ENCODE measurements at regions not wholly inside any gene's neighbourhood (a gene's known extent, or its start where the extent isn't known, plus 50 kb on each side); places are given as distances from the start of the nearest gene placed in this dataset.

GRCh38 chr7:117975476-117975875, 102.2 kb upstream of the CTTNBP2 start:
- Histone ChIP-seq H3K27me3 (replicated peaks in 1 of 2; ENCODE audit: control insufficient read depth in 2 of 2, insufficient read depth in 2 of 2, low read length in 1 of 2) (no peaks in the 10 kb centered on the region), H3K36me3 (ENCODE audit: control insufficient read depth in 2 of 2, insufficient read depth in 2 of 2, low read length in 1 of 2) (no peaks in the 10 kb centered on the region), H3K4me2 (ENCODE audit: control insufficient read depth, insufficient read depth) (no peak overlapping the region), H3K9ac (ENCODE audit: control insufficient read depth, insufficient read depth, low read length) (no peak overlapping the region), H2AFZ (ENCODE audit: control insufficient read depth, low read depth, low read length) (no peak overlapping the region), H3K4me1 (ENCODE audit: control insufficient read depth, insufficient read depth, low read length) (no peaks in the 10 kb centered on the region), H3K79me2 (ENCODE audit: control insufficient read depth, insufficient read depth, low read length) (no peaks in the 10 kb centered on the region), H3K9me3 (replicated peaks; ENCODE audit: control insufficient read depth, insufficient read depth, low read length) (no peaks in the 10 kb centered on the region), H3K4me3 (no peak overlapping the region), H3K27ac (ENCODE audit: control insufficient read depth, insufficient read depth) (no peak overlapping the region), H4K20me1 (ENCODE audit: control insufficient read depth, insufficient read depth) (no peaks in the 10 kb centered on the region)
- DNase-seq (ENCODE audit: low read depth, low spot score) (no peak), FAIRE-seq (no peak), ATAC-seq (no peak)
- in situ Hi-C loops (cut with MboI) (no loop called here), intact Hi-C loops (cut with micrococcal nuclease; ENCODE audit: unreplicated experiment) (no loop called here)
- BruUV-seq (replicated peaks), result no TSS peak
- ChIA-PET SMC1A (ENCODE audit: uncharacterized antibody, unreplicated experiment) (interaction anchor here (0.9 kb wide), 1 partner anchor 12 kb away, joined by 4 read pairs; no protein-coding TSS in a partner anchor), POLR2A (no interaction called here), RAD21 (ENCODE audit: unreplicated experiment) (no interaction called here), CTCF (no interaction called here)
- TF ChIP-seq CHD4 (IDR thresholded peaks at IDR 0.05) (no peak), YBX1 (IDR thresholded peaks at IDR 0.05) (no peak), NR2F1 (conservative IDR thresholded peaks at IDR 0.05) (no peak), IRF5 (IDR thresholded peaks at IDR 0.05; ENCODE audit: borderline replicate concordance) (no peak), BHLHE40 (IDR thresholded peaks at IDR 0.05; ENCODE audit: borderline replicate concordance in 1 of 2, low read depth in 2 of 2, low read length in 1 of 2) (no peak), BCL3 (IDR thresholded peaks at IDR 0.05; ENCODE audit: borderline replicate concordance, insufficient read depth, low read depth, low read length, poor library complexity, severe bottlenecking) (no peak), SIN3A (IDR thresholded peaks at IDR 0.05; ENCODE audit: low read depth, low read length) (no peak), EED (IDR thresholded peaks at IDR 0.05; ENCODE audit: low read depth) (no peak), TCF3 (IDR thresholded peaks at IDR 0.05; ENCODE audit: borderline replicate concordance, insufficient read depth, low read depth, low read length) (no peak), RB1 (IDR thresholded peaks at IDR 0.05; ENCODE audit: borderline replicate concordance) (no peak), SREBF1 (IDR thresholded peaks at IDR 0.05; ENCODE audit: low read length) (no peak), ZNF622 (IDR thresholded peaks at IDR 0.05) (no peak), PBX3 (IDR thresholded peaks at IDR 0.05; ENCODE audit: insufficient replicate concordance, low read depth, low read length) (no peak), ZNF274 (IDR thresholded peaks at IDR 0.05; ENCODE audit: insufficient read depth, insufficient read length) (no peak), LARP7 (IDR thresholded peaks at IDR 0.05) (no peak), SPI1 (IDR thresholded peaks at IDR 0.05; ENCODE audit: borderline replicate concordance, insufficient read depth, low read depth, low read length) (no peak), HDAC6 (IDR thresholded peaks at IDR 0.05; ENCODE audit: unreplicated experiment) (no peak)
- WGBS (ENCODE audit: insufficient coverage, insufficient replicate concordance, low lambda C conversion rate, missing lambda C conversion rate), result 0% methylated on average over 1 of the region's 1 CpG
